ENCODE measurements at regions not wholly inside any gene's neighbourhood (a gene's known extent, or its start where the extent isn't known, plus 50 kb on each side); places are given as distances from the start of the nearest gene placed in this dataset.
A peak's percentile ranks its signal among the peaks of the same experiment; 100 is the strongest.

DNA sequence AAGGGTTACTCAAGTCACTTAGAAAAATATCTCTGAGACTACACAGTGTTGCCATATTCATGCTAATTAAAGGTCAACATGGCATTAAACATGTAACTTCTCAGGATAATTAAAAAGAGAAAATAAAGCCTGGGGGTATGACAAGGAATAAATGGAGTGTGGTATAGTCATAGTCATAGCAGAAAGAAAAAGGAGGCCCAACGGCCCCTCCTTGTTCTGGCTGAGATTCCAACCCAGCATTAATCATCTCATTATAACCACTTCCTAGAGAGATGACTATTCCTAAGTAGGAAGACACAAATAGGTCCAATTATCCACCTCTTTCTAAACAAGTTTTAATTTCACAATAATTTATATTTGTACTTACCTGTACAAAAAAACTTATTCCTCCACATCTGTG is 778.4 kb upstream of the AADAT start:
- TF ChIP-seq SPI1 (IDR thresholded peaks at IDR 0.05; ENCODE audit: borderline replicate concordance, low read depth) (no peak), POLR2AphosphoS5 (IDR thresholded peaks at IDR 0.05; ENCODE audit: low read depth) (no peak), GABPA (IDR thresholded peaks at IDR 0.05; ENCODE audit: low read depth) (no peak)
- TF ChIP-seq, protein P1, sequence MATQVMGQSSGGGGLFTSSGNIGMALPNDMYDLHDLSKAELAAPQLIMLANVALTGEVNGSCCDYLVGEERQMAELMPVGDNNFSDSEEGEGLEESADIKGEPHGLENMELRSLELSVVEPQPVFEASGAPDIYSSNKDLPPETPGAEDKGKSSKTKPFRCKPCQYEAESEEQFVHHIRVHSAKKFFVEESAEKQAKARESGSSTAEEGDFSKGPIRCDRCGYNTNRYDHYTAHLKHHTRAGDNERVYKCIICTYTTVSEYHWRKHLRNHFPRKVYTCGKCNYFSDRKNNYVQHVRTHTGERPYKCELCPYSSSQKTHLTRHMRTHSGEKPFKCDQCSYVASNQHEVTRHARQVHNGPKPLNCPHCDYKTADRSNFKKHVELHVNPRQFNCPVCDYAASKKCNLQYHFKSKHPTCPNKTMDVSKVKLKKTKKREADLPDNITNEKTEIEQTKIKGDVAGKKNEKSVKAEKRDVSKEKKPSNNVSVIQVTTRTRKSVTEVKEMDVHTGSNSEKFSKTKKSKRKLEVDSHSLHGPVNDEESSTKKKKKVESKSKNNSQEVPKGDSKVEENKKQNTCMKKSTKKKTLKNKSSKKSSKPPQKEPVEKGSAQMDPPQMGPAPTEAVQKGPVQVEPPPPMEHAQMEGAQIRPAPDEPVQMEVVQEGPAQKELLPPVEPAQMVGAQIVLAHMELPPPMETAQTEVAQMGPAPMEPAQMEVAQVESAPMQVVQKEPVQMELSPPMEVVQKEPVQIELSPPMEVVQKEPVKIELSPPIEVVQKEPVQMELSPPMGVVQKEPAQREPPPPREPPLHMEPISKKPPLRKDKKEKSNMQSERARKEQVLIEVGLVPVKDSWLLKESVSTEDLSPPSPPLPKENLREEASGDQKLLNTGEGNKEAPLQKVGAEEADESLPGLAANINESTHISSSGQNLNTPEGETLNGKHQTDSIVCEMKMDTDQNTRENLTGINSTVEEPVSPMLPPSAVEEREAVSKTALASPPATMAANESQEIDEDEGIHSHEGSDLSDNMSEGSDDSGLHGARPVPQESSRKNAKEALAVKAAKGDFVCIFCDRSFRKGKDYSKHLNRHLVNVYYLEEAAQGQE (IDR thresholded peaks at IDR 0.05; ENCODE audit: insufficient replicate concordance, low read depth), result no peak
- TF ChIP-seq, protein P2, sequence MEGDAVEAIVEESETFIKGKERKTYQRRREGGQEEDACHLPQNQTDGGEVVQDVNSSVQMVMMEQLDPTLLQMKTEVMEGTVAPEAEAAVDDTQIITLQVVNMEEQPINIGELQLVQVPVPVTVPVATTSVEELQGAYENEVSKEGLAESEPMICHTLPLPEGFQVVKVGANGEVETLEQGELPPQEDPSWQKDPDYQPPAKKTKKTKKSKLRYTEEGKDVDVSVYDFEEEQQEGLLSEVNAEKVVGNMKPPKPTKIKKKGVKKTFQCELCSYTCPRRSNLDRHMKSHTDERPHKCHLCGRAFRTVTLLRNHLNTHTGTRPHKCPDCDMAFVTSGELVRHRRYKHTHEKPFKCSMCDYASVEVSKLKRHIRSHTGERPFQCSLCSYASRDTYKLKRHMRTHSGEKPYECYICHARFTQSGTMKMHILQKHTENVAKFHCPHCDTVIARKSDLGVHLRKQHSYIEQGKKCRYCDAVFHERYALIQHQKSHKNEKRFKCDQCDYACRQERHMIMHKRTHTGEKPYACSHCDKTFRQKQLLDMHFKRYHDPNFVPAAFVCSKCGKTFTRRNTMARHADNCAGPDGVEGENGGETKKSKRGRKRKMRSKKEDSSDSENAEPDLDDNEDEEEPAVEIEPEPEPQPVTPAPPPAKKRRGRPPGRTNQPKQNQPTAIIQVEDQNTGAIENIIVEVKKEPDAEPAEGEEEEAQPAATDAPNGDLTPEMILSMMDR (IDR thresholded peaks at IDR 0.05; ENCODE audit: insufficient read depth, low read length), result no peak
- Histone ChIP-seq H3K4me3 (replicated peaks; ENCODE audit: insufficient read depth, low read length) (no peak overlapping the region), H3K27me3 (ENCODE audit: insufficient read depth, poor library complexity, severe bottlenecking) (no peaks in the 10 kb centered on the region), H3K27ac (replicated peaks) (no peak overlapping the region)
- no peak for DNase-seq (ENCODE audit: low read depth in 1 of 2, low spot score in 1 of 2)

DNA sequence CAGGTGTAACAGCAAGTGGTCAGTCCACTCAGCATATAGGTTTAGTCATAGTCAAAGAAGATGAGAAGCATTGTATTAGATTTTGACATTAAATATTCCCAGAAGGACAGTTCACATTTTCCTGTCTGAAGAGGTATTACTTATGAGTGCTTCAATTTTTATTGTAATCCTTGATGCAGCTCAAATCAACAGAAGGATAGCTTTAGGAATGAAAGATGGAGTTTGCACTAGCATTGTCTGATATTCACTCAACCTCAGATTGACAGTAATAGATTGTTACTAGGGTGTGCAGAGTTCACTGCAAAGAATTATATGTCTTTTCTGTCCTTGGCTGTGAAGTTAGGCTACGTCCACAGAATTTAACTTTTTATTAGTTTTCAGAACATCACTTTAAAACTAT is 764.3 kb upstream of the AADAT start:
- no peak for DNase-seq (ENCODE audit: low read depth in 1 of 2, low spot score in 1 of 2)
- no peaks in the 10 kb centered on the region for H3K27me3 ChIP-seq (ENCODE audit: insufficient read depth, poor library complexity, severe bottlenecking)
- no peak overlapping the region for H3K4me3 ChIP-seq (replicated peaks; ENCODE audit: insufficient read depth, low read length)
- H3K27ac ChIP-seq (replicated peaks), result no peak overlapping the region
- TF ChIP-seq, protein P1 (IDR thresholded peaks at IDR 0.05; ENCODE audit: insufficient replicate concordance, low read depth), result no peak
- no peak for TF ChIP-seq POLR2AphosphoS5 (IDR thresholded peaks at IDR 0.05; ENCODE audit: low read depth)
- TF ChIP-seq, protein P2 (IDR thresholded peaks at IDR 0.05; ENCODE audit: insufficient read depth, low read length), result no peak

DNA sequence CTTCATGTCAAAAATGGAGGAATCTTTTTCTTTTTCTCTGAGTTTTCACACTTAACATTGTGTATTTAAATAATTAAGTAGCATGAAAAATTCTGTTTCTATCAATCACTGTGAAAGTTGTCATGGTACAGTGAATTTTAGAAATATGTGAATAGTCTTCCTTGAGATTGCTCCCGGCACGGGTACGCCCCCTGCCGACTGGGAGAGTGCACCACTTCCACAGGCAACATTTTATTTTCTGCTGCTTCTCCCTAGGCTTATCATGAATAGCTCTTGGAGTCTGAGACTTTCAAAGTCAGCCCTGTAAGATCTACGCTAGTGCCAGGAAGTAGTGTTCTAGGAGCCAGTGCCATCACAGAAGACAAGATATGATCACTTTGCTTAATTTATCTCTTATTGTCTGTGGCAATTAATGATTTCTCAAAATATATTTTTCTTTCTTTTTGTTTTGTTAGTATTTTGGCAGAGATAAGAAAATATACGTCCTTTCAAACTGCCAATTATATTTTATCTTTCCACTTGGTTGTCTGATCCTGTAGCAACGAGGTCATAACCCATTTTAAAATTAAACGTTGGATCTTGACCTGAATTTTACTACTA is 763.8 kb upstream of the AADAT start:
- no peaks in the 10 kb centered on the region for H3K27me3 ChIP-seq (ENCODE audit: insufficient read depth, poor library complexity, severe bottlenecking)
- DNase-seq (ENCODE audit: low read depth in 1 of 2, low spot score in 1 of 2), result peak in 1 of 2 experiments; percentile 31
- no peak overlapping the region for H3K27ac ChIP-seq (replicated peaks)
- H3K4me3 ChIP-seq (replicated peaks; ENCODE audit: insufficient read depth, low read length), result no peak overlapping the region
- TF ChIP-seq, protein P2 (IDR thresholded peaks at IDR 0.05; ENCODE audit: insufficient read depth, low read length), result peak; percentile 83
- TF ChIP-seq, protein P1 (IDR thresholded peaks at IDR 0.05; ENCODE audit: insufficient replicate concordance, low read depth), result no peak

Measured in HL-60 (cell line).